ENCODE measurements at regions not wholly inside any gene's neighbourhood (a gene's known extent, or its start where the extent isn't known, plus 50 kb on each side); places are given as distances from the start of the nearest gene placed in this dataset.

- TF ChIP-seq TAF1 (IDR thresholded peaks at IDR 0.05; ENCODE audit: borderline replicate concordance, low read depth, low read length), result no peak
- TF ChIP-seq POLR2A (IDR thresholded peaks at IDR 0.05; ENCODE audit: low read depth, low read length), result no peak
Measured at GRCh38 chr10:1882180-1882579, 144.9 kb upstream of the ADARB2 start.

Data from GM12892 (cell line).